Lower lobe of right lung (tissue), 2 donors: ENCODE measurements at regions not wholly inside any gene's neighbourhood (a gene's known extent, or its start where the extent isn't known, plus 50 kb on each side); places are given as distances from the start of the nearest gene placed in this dataset.
A peak's percentile ranks its signal among the peaks of the same experiment; 100 is the strongest.

Source experiments
- ATAC-seq, 2 donors: fragments of 200-7000 bp; cut with Tn5 transposase; one replicate each; pipeline ENCODE4 v1.9.1; 2020 to 2022; ENCODE audit warnings: mild to moderate bottlenecking in 2 of 2, moderate library complexity in 2 of 2
- DNase-seq: peaks from one replicate; pipeline ENCODE4 v3.0.0-alpha.2; 2020
- H3K27ac ChIP-seq: fragments of 200-600 bp; one replicate; pipeline ENCODE4 v1.8.0; 2022
- H3K27me3 ChIP-seq: fragments of 200-600 bp; one replicate; pipeline ENCODE4 v1.8.0; 2022; ENCODE audit warnings: low read depth
- H3K36me3 ChIP-seq: fragments of 200-600 bp; one replicate; pipeline ENCODE4 v1.8.0; 2022; ENCODE audit warnings: mild to moderate bottlenecking
- H3K4me1 ChIP-seq: fragments of 200-600 bp; one replicate; pipeline ENCODE4 v1.8.0; 2022
- H3K4me3 ChIP-seq: fragments of 200-600 bp; one replicate; pipeline ENCODE4 v1.8.0; 2022; ENCODE audit warnings: mild to moderate bottlenecking
- H3K9me3 ChIP-seq: fragments of 200-600 bp; one replicate; pipeline ENCODE4 v1.8.0; 2022
- intact Hi-C: fragments of 100-400 bp; cut with DNase I; formaldehyde crosslinking; loops from one replicate; pipeline ENCODE4 v1.11.0; 2022
- TF ChIP-seq, protein P1 (sequence below): fragments of 200-600 bp; IDR thresholded peaks from one replicate; pipeline ENCODE4 v1.8.0; 2022; ENCODE audit warnings: antibody characterized with exemption, mild to moderate bottlenecking
- donor health status: DM: no; HTN: yes; CAD: no; lungs with severe emphysema.

DNA sequence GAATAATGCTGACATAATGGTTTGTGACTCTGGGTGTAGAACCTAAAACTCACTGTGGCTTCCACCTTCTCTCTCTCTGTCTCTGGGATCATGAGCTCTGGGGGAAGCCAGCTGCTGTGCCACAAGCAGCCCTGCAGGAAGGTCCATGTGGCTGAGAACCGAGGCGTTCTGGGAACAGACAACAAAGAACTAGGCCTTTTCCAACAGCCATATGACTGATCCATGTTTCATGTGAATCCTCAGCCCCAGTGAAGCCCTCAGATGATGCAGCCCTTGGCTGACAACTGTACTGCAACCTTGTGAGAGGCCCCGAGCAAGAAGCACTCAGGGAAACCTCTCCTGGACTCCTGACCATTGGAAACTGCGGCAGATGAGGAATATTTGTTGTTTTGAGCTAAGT is 56.6 kb downstream of the HLA-G start:
- no peak for DNase-seq
- Histone ChIP-seq H3K27me3 (no peaks in the 10 kb centered on the region), H3K27ac (no peak overlapping the region), H3K4me3 (no peak overlapping the region), H3K9me3 (no peaks in the 10 kb centered on the region), H3K4me1 (peaks cover 6% of the 10 kb centered on the region), H3K36me3 (no peaks in the 10 kb centered on the region)
- no peak for ATAC-seq
- intact Hi-C loops, result no loop called here
- TF ChIP-seq, protein P1, sequence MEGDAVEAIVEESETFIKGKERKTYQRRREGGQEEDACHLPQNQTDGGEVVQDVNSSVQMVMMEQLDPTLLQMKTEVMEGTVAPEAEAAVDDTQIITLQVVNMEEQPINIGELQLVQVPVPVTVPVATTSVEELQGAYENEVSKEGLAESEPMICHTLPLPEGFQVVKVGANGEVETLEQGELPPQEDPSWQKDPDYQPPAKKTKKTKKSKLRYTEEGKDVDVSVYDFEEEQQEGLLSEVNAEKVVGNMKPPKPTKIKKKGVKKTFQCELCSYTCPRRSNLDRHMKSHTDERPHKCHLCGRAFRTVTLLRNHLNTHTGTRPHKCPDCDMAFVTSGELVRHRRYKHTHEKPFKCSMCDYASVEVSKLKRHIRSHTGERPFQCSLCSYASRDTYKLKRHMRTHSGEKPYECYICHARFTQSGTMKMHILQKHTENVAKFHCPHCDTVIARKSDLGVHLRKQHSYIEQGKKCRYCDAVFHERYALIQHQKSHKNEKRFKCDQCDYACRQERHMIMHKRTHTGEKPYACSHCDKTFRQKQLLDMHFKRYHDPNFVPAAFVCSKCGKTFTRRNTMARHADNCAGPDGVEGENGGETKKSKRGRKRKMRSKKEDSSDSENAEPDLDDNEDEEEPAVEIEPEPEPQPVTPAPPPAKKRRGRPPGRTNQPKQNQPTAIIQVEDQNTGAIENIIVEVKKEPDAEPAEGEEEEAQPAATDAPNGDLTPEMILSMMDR, result no peak

DNA sequence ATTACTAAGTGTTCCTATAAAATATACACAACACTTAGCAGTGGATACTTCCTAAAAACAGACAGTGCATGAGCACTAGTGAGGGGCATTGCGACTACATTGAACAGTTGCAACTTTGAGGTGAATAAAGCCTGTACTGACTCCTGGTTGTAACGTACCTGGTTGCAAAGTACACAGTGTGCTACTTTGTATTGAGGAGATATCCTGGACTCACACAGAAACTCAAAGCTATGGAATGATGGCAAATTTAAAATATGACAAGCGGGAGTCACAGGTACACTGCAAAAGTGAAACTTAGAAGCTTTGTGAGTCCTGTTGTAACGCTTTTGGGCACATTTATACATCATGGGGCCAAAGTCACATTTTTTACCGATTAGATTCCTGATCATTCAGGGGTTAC is 55.6 kb upstream of the HLA-A start:
- Histone ChIP-seq H3K27ac (peak overlapping the region; percentile 91), H3K27me3 (no peaks in the 10 kb centered on the region), H3K4me3 (peak overlapping the region; percentile 66), H3K9me3 (no peaks in the 10 kb centered on the region), H3K36me3 (no peaks in the 10 kb centered on the region), H3K4me1 (peaks cover 6% of the 10 kb centered on the region)
- no peak for DNase-seq
- TF ChIP-seq, protein P1, result no peak
- intact Hi-C loops, result no loop called here
- no peak for ATAC-seq

DNA sequence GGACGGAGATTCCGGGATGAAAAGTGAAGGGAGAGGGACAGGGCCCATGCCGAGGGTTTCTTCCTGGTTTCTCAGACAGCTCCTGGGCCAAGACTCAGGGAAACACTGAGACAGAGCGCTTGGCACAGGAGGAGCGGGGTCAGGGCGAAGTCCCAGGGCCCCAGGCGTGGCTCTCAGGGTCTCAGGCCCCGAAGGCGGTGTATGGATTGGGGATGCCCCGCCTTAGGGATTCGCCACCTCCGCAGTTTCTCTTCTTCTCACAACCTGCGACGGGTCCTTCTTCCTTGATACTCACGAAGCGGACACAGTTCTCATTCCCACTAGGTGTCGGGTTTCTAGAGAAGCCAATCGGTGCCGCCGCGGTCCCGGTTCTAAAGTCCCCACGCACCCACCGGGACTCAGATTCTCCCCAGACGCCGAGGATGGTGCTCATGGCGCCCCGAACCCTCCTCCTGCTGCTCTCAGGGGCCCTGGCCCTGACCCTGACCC is 55.0 kb upstream of the HLA-A start:
- no peaks in the 10 kb centered on the region for H3K27me3 ChIP-seq
- peak; percentile 64 to 67 for ATAC-seq
- peaks cover under 1% of the 10 kb centered on the region for H3K36me3 ChIP-seq
- peak overlapping the region; percentile 66 for H3K4me3 ChIP-seq
- TF ChIP-seq, protein P1, result no peak
- H3K4me1 ChIP-seq, result peaks cover 6% of the 10 kb centered on the region
- intact Hi-C loops, result no loop called here
- no peaks in the 10 kb centered on the region for H3K9me3 ChIP-seq
- peak; percentile 74 for DNase-seq
- H3K27ac ChIP-seq, result peak overlapping the region; percentile 91

DNA sequence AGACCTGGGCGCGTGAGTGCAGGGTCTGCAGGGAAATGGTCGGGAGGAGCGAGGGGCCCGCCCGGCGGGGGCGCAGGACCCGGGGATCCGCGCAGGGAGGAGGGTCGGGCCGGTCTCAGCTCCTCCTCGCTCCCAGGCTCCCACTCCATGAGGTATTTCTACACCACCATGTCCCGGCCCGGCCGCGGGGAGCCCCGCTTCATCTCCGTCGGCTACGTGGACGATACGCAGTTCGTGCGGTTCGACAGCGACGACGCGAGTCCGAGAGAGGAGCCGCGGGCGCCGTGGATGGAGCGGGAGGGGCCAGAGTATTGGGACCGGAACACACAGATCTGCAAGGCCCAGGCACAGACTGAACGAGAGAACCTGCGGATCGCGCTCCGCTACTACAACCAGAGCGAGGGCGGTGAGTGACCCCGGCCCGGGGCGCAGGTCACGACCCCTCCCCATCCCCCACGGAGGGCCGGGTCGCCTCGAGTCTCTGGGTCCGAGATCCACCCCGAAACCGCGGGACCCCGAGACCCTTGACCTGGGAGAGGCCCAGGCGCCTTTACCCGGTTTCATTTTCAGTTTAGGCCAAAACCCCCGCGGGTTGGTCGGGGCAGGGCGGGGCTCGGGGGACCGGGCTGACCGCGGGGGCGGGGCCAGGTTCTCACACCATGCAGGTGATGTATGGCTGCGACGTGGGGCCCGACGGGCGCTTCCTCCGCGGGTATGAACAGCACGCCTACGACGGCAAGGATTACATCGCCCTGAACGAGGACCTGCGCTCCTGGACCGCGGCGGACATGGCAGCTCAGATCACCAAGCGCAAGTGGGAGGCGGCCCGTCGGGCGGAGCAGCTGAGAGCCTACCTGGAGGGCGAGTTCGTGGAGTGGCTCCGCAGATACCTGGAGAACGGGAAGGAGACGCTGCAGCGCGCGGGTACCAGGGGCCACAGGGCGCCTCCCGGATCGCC is 54.2 kb upstream of the HLA-A start:
- no peaks in the 10 kb centered on the region for H3K27me3 ChIP-seq
- DNase-seq, result peak; percentile 95
- peak; percentile 94 to 97 for ATAC-seq
- H3K36me3 ChIP-seq, result peaks cover 6% of the 10 kb centered on the region
- no peaks in the 10 kb centered on the region for H3K9me3 ChIP-seq
- H3K4me3 ChIP-seq, result peak overlapping the region; percentile 66
- TF ChIP-seq, protein P1, result no peak
- intact Hi-C loops, result no loop called here
- H3K27ac ChIP-seq, result peak overlapping the region; percentile 91
- peaks cover 6% of the 10 kb centered on the region for H3K4me1 ChIP-seq
